Thoracic aorta (tissue), 2 donors: ENCODE measurements at regions not wholly inside any gene's neighbourhood (a gene's known extent, or its start where the extent isn't known, plus 50 kb on each side); places are given as distances from the start of the nearest gene placed in this dataset.

ENCODE experiments used
- ATAC-seq: fragments of 150-250 bp; one replicate; pipeline ENCODE4 v1.8.0; 2017; ENCODE audit warnings: low read depth; ENCODE audit not compliant: insufficient number of reproducible peaks, low FRiP score
- DNase-seq: peaks from one replicate; pipeline ENCODE4 v3.0.0-alpha.2; 2020; ENCODE audit warnings: low spot score
- H3K27ac ChIP-seq, 2 donors: fragments of 200-600 bp; sonication (generic); 1 replicate in 1 of 2; 2 replicates in 1 of 2; pipeline ENCODE4 v1.5.1; 2016; ENCODE audit warnings: mild to moderate bottlenecking in 2 of 2, moderate library complexity in 2 of 2
- H3K27me3 ChIP-seq: fragments of 200-600 bp; sonication (generic); replicated peaks from 2 replicates; pipeline ENCODE4 v1.6.0; 2016; ENCODE audit warnings: mild to moderate bottlenecking; ENCODE audit not compliant: insufficient read depth
- H3K36me3 ChIP-seq: fragments of 200-600 bp; sonication (generic); one replicate; pipeline ENCODE4 v1.5.1; 2016
- H3K4me1 ChIP-seq, 2 donors: fragments of 200-600 bp; sonication (generic); 1 replicate in 1 of 2; 2 replicates in 1 of 2; pipeline versions ENCODE4 v1.5.1 to v1.6.0; 2016; ENCODE audit warnings: low read depth in 2 of 2, mild to moderate bottlenecking in 1 of 2; ENCODE audit not compliant: control insufficient read depth in 1 of 2
- H3K4me3 ChIP-seq: fragments of 200-600 bp; sonication (generic); 2 replicates; pipeline ENCODE4 v1.5.1; 2016; ENCODE audit warnings: mild to moderate bottlenecking
- H3K9me3 ChIP-seq: fragments of 200-600 bp; sonication (generic); 2 replicates; pipeline ENCODE4 v1.5.1; 2016
- TF ChIP-seq, protein P1 (sequence below): fragments of 200-600 bp; sonication (generic); IDR thresholded peaks from one replicate; pipeline ENCODE4 v1.5.1; 2019; ENCODE audit warnings: antibody characterized with exemption

DNA sequence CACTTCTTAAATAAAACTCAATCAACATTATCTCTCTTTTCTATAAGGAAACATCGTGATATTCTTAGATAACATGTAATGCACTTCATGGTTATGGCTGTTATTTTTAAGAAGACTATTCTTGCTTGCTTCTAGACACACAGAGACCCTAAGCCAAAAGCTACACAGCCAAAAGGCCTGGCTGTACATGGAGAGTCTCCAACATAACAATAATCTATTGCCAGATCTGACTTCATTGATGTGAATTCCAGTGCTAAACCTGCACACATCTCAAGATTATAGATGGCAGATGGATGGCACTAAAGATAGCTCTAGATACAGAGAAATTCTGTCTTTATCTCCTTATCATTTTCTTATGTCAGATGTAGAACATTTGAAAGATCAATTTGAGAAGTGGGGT lies 811.6 kb upstream of the ZNF608 start:
- DNase-seq (no peak), ATAC-seq (no peak)
- peaks cover 0 to 30% of the 10 kb centered on the region in 2 donors for H3K4me1 ChIP-seq
- H3K27me3 ChIP-seq = no peaks in the 10 kb centered on the region
- TF ChIP-seq, protein P1, sequence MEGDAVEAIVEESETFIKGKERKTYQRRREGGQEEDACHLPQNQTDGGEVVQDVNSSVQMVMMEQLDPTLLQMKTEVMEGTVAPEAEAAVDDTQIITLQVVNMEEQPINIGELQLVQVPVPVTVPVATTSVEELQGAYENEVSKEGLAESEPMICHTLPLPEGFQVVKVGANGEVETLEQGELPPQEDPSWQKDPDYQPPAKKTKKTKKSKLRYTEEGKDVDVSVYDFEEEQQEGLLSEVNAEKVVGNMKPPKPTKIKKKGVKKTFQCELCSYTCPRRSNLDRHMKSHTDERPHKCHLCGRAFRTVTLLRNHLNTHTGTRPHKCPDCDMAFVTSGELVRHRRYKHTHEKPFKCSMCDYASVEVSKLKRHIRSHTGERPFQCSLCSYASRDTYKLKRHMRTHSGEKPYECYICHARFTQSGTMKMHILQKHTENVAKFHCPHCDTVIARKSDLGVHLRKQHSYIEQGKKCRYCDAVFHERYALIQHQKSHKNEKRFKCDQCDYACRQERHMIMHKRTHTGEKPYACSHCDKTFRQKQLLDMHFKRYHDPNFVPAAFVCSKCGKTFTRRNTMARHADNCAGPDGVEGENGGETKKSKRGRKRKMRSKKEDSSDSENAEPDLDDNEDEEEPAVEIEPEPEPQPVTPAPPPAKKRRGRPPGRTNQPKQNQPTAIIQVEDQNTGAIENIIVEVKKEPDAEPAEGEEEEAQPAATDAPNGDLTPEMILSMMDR = no peak
- no peak overlapping the region for H3K27ac ChIP-seq
- H3K4me3 ChIP-seq = no peak overlapping the region
- H3K9me3 ChIP-seq = no peaks in the 10 kb centered on the region
- H3K36me3 ChIP-seq = no peaks in the 10 kb centered on the region

DNA sequence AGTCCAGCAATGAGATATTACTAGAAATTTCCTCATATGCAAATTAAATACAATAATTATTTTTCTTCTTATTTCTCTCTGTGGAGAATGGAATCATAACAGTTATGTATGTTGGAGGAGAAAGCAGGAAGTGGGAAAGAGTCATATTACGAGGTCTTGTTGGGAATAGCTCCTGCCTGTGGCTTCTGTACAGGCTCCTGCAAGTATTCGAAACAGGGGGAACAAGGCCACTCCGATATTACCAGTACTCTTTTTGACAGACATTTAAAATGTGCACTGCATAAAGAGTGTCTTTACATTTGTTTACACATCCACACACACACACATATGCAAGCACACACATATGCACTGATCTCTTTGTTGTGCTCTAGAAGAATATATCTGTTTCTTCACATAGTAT lies 812.0 kb upstream of the ZNF608 start:
- no peak overlapping the region for H3K27ac ChIP-seq
- no peaks in the 10 kb centered on the region for H3K36me3 ChIP-seq
- H3K9me3 ChIP-seq = no peaks in the 10 kb centered on the region
- DNase-seq = no peak
- no peaks in the 10 kb centered on the region for H3K27me3 ChIP-seq
- H3K4me3 ChIP-seq = no peak overlapping the region
- peaks cover 0 to 30% of the 10 kb centered on the region in 2 donors for H3K4me1 ChIP-seq
- TF ChIP-seq, protein P1 = no peak
- no peak for ATAC-seq

DNA sequence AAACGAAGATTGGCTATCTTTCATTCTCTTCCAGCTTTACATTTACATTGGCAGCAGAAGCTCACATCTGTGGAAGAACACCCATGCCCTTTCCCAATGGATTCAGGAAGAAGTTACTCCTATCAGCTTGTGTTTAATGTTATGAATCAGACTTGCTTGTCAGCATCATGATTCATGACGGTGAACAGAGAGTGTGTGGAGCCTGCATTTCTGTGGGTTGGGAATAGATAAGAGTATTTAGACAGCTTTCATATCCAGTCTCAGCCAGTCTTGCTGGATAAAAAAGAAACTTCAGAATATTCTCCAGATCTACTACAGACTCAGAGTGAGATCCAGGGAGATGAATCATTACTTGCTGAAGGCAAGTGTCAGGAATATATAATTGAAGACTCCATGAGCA lies 812.9 kb upstream of the ZNF608 start:
- no peak overlapping the region for H3K4me3 ChIP-seq
- H3K9me3 ChIP-seq = no peaks in the 10 kb centered on the region
- no peak overlapping the region for H3K27ac ChIP-seq
- H3K4me1 ChIP-seq = peaks cover 0 to 30% of the 10 kb centered on the region in 2 donors
- TF ChIP-seq, protein P1 = no peak
- no peaks in the 10 kb centered on the region for H3K36me3 ChIP-seq
- no peak for ATAC-seq
- no peaks in the 10 kb centered on the region for H3K27me3 ChIP-seq
- no peak for DNase-seq

DNA sequence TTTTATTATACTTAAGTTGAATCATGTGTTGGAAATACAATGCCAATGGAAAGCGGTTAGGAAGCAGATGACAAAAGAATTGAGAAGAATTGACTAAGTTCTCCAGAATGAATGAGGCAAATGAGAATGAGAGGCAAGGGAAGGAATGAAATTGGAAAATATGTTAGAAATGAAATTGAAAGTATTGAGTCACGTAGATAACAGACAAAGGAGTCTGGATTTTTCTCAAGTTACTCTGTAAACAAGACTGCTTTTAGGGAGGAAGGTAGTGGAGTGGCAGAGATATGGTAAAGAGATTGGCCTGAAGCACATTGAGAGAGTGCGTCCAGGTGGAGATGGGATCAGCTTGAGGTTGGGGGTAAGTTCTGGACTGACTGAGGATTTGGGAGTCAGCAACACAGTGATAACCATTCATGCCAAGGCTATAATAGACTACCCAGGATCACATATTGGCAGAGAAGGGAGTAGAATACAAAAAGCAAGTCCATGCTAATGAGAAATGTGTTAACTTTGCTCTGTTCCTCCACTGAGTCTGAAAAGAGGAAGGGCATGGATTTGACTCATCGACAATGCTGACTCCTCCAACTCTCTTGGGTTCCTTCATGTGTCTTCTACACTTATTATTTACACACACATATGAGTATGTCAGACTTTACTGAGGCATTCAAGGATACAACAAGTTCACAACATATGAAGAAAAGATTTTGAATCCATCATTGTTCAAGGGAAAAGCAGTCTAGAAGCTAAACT lies 814.2 kb upstream of the ZNF608 start:
- peaks cover 0 to 30% of the 10 kb centered on the region in 2 donors for H3K4me1 ChIP-seq
- ATAC-seq (no peak), DNase-seq (no peak)
- no peaks in the 10 kb centered on the region for H3K27me3 ChIP-seq
- TF ChIP-seq, protein P1 = no peak
- no peaks in the 10 kb centered on the region for H3K9me3 ChIP-seq
- no peaks in the 10 kb centered on the region for H3K36me3 ChIP-seq
- no peak overlapping the region for H3K4me3 ChIP-seq
- no peak overlapping the region for H3K27ac ChIP-seq

DNA sequence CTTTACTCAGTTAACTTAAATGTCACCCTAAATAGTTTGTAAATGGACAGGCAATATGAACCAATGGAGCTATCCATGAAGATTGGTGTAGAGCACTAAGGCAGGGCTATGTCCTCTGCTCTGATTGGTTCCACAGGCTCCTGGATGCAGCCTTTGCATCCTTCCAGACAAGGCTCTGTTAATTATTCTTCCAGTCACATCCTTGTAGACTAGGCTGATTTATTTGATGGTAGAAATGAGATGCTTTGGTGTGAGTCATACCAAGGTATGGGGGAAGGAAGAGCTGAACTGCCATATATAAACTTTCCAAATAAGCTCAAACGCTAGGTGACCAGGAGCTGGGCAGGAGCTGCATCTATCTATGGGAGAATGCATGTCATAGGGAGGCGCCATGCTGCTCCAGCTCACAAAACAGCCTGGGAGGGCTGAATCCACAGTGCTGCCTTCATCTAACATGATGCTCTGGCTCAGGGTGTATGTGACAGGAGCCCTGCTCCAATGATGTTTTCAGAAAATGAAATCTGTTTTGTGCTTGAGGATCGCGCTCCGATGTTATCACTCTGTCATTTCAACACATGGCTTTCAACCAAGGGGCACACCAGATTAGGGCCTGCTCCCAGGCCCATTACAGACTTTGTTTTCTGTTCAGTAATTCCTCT lies 818.0 kb upstream of the ZNF608 start:
- no peak for ATAC-seq
- no peaks in the 10 kb centered on the region for H3K36me3 ChIP-seq
- no peak overlapping the region for H3K27ac ChIP-seq
- peaks cover 0 to 4% of the 10 kb centered on the region in 2 donors for H3K4me1 ChIP-seq
- no peaks in the 10 kb centered on the region for H3K9me3 ChIP-seq
- TF ChIP-seq, protein P1 = no peak
- no peaks in the 10 kb centered on the region for H3K27me3 ChIP-seq
- H3K4me3 ChIP-seq = no peak overlapping the region
- no peak for DNase-seq
